Spleen (tissue), 11 donors: ENCODE measurements at regions not wholly inside any gene's neighbourhood (a gene's known extent, or its start where the extent isn't known, plus 50 kb on each side); places are given as distances from the start of the nearest gene placed in this dataset.

ENCODE experiments used
- DNase-seq: peaks from one replicate; pipeline ENCODE4 v3.0.0-alpha.2; 2020
- H3K27ac ChIP-seq, 8 donors: fragments of 200-600 bp; sonication (generic) in 7 of 8; 1 replicate in 4 of 8; 2 replicates in 4 of 8; pipeline versions ENCODE4 v1.5.0 to v1.8.0; 2016 to 2021; ENCODE audit warnings: inconsistent platforms in 4 of 8, mild to moderate bottlenecking in 4 of 8, moderate library complexity in 1 of 8
- H3K27me3 ChIP-seq, 7 donors: fragments of 200-600 bp; sonication (generic) in 6 of 7; replicated peaks in 1 of 7; 1 replicate in 4 of 7; 2 replicates in 3 of 7; pipeline versions ENCODE4 v1.5.0 to v1.8.0; 2016 to 2021; ENCODE audit warnings: inconsistent platforms in 3 of 7, mild to moderate bottlenecking in 1 of 7
- H3K36me3 ChIP-seq, 6 donors: fragments of 200-600 bp; sonication (generic) in 5 of 6; 1 replicate in 4 of 6; 2 replicates in 2 of 6; pipeline versions ENCODE4 v1.5.0 to v1.8.0; 2016 to 2021; ENCODE audit warnings: inconsistent platforms in 2 of 6
- H3K4me1 ChIP-seq, 6 donors: fragments of 200-600 bp; sonication (generic) in 5 of 6; 1 replicate in 3 of 6; 2 replicates in 3 of 6; pipeline versions ENCODE4 v1.5.0 to v1.8.0; 2016 to 2021; ENCODE audit warnings: inconsistent platforms in 3 of 6
- H3K4me3 ChIP-seq, 8 donors: fragments of 200-600 bp; sonication (generic) in 7 of 8; 1 replicate in 4 of 8; 2 replicates in 4 of 8; pipeline versions ENCODE4 v1.5.0 to v1.8.0; 2016 to 2021; ENCODE audit warnings: inconsistent platforms in 4 of 8, mild to moderate bottlenecking in 4 of 8, moderate library complexity in 2 of 8
- H3K9me3 ChIP-seq, 8 donors: fragments of 200-600 bp; sonication (generic) in 7 of 8; 1 replicate in 4 of 8; 2 replicates in 4 of 8; pipeline versions ENCODE4 v1.5.0 to v1.8.0; 2016 to 2021; ENCODE audit warnings: inconsistent platforms in 4 of 8
- POLR2A ChIP-seq, 3 donors: fragments of 450-650 bp; IDR thresholded peaks; one replicate each; pipeline ENCODE4 v1.5.1; 2017; ENCODE audit warnings: antibody characterized with exemption in 3 of 3, mild to moderate bottlenecking in 1 of 3
- POLR2AphosphoS5 ChIP-seq, 3 donors: sonication (generic); formaldehyde crosslinking; IDR thresholded peaks; one replicate each; pipeline ENCODE4 v1.5.1; 2017; ENCODE audit warnings: antibody characterized with exemption in 3 of 3
- WGBS, 5 donors: extraction: QIAGEN DNeasy Blood & Tissue Kit in 3 of 5; methylation state at CpG; one replicate each; pipeline versions ENCODE4 v1.1.5 to v1.1.7; 2013 to 2018; 5-methylcytosine and 5-hydroxymethylcytosine counted together
- intact Hi-C: fragments of 100-400 bp; cut with DNase I; formaldehyde crosslinking; loops from one replicate; pipeline ENCODE4 v1.15.0; 2023; ENCODE audit warnings: low total_unique reads
- TF ChIP-seq, protein P1 (sequence below), 11 experiments: fragments of 200-600 bp in 7 of 11; fragments of 450-650 bp in 4 of 11; sonication (generic) in 4 of 11; IDR thresholded peaks in 8 of 11; conservative IDR thresholded peaks in 3 of 11; 1 replicate in 7 of 11; 2 replicates in 4 of 11; pipeline versions ENCODE4 v1.4.0 to v1.8.0; 2016 to 2021; ENCODE audit warnings: antibody characterized with exemption in 11 of 11, inconsistent platforms in 4 of 11, mild to moderate bottlenecking in 1 of 11
- donor health status: healthy with polysubstance abuse.
- donor health status: DM: no; HTN: no; CAD: no; lungs with moderate emphysema.
- donor health status: DM: no; HTN: no; CAD: no.
- donor health status: Bipolar disorder and iron deficiency.
- donor health status: healthy.
- donor health status: DM: no; HTN: no; CAD: no.
- donor health status: DM: yes; HTN: yes; CAD: no.

DNA sequence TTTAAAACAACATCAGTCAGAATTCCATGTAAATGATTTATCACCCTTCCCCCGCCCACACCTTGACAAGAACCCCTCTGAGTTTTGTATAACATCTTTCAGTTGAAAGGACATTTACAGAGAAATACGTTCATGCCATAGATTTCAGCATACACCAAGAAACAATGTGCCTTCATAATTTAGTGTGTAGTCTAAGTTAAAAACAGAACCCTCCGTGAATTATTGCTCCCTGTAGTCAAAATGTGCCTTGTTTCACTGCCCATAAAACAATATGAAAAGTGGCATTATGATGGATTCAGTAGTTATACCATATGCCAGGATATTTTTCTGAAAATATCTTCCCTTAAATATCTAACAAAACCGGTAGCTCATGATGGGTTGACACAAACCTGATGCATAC, 953.9 kb downstream of the GBE1 start:
- Histone ChIP-seq H3K27me3 (no peaks in the 10 kb centered on the region), H3K4me3 (no peak overlapping the region), H3K36me3 (no peaks in the 10 kb centered on the region), H3K4me1 (no peaks in the 10 kb centered on the region), H3K27ac (no peak overlapping the region), H3K9me3 (peaks cover 0 to 8% (median 0%) of the 10 kb centered on the region in 8 donors)
- WGBS, 5 donors = 68 to 86% (median 79%) methylated on average over 4 of the region's 4 CpGs
- no peak for DNase-seq
- intact Hi-C loops = no loop called here
- TF ChIP-seq POLR2A (IDR thresholded peaks at IDR 0.05) (no peak), POLR2AphosphoS5 (IDR thresholded peaks at IDR 0.05) (no peak)
- TF ChIP-seq, protein P1, sequence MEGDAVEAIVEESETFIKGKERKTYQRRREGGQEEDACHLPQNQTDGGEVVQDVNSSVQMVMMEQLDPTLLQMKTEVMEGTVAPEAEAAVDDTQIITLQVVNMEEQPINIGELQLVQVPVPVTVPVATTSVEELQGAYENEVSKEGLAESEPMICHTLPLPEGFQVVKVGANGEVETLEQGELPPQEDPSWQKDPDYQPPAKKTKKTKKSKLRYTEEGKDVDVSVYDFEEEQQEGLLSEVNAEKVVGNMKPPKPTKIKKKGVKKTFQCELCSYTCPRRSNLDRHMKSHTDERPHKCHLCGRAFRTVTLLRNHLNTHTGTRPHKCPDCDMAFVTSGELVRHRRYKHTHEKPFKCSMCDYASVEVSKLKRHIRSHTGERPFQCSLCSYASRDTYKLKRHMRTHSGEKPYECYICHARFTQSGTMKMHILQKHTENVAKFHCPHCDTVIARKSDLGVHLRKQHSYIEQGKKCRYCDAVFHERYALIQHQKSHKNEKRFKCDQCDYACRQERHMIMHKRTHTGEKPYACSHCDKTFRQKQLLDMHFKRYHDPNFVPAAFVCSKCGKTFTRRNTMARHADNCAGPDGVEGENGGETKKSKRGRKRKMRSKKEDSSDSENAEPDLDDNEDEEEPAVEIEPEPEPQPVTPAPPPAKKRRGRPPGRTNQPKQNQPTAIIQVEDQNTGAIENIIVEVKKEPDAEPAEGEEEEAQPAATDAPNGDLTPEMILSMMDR (IDR thresholded peaks at IDR 0.05 in 8 of 11, conservative IDR thresholded peaks at IDR 0.05 in 3 of 11) = no peak

DNA sequence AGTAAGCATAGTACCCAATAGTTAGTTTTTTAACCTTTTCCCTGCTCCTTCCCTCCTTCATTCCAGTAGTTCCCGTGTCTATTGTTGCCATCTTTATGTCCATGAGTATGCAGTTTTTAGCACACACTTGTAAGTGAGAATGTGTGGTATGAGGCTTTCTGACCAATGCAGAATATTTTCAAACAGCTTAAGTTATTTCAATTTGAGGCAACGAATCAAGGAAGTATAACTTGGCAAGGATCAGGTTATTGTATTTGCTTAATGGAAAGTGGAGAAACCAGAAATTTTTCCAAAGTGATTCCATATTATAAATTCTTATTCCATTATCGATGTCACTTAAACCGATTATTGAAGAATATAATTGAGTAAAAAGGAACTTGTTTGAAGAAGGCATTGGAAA, 954.8 kb downstream of the GBE1 start:
- no peaks in the 10 kb centered on the region for H3K4me1 ChIP-seq
- WGBS, 5 donors = 68 to 76% (median 71%) methylated on average over 4 of the region's 4 CpGs
- H3K27me3 ChIP-seq = no peaks in the 10 kb centered on the region
- H3K27ac ChIP-seq = no peak overlapping the region
- no peak for TF ChIP-seq POLR2AphosphoS5 (IDR thresholded peaks at IDR 0.05)
- no peak for TF ChIP-seq POLR2A (IDR thresholded peaks at IDR 0.05)
- TF ChIP-seq, protein P1 (IDR thresholded peaks at IDR 0.05 in 8 of 11, conservative IDR thresholded peaks at IDR 0.05 in 3 of 11) = no peak
- no peak for DNase-seq
- H3K4me3 ChIP-seq = no peak overlapping the region
- H3K36me3 ChIP-seq = no peaks in the 10 kb centered on the region
- intact Hi-C loops = no loop called here
- H3K9me3 ChIP-seq = peaks cover 0 to 8% (median 0%) of the 10 kb centered on the region in 8 donors

DNA sequence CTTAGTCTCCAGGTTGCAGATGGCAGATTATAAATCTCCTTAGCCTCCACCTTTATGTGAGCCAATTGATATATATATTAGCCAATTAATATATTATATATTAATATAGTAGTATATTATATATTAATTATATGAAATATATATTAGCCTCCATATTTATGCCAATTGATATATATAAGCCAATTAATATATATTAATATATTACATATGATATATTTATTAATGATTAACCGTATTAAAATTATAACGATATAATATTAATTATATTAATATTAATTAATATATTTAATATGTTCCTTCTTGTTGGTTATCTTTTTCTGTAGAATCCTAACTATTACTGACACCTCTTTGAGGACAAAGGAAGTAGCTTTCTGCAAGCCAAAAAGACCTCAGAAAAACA, 972.5 kb downstream of the GBE1 start:
- H3K27me3 ChIP-seq = no peaks in the 10 kb centered on the region
- peaks cover 0 to 24% (median 7%) of the 10 kb centered on the region in 8 donors for H3K9me3 ChIP-seq
- WGBS, 5 donors = 93 to 96% (median 96%) methylated on average over 2 of the region's 2 CpGs
- no peak for DNase-seq
- H3K4me3 ChIP-seq = no peak overlapping the region
- TF ChIP-seq POLR2AphosphoS5 (IDR thresholded peaks at IDR 0.05) = no peak
- TF ChIP-seq, protein P1 (IDR thresholded peaks at IDR 0.05 in 8 of 11, conservative IDR thresholded peaks at IDR 0.05 in 3 of 11) = no peak
- no peak for TF ChIP-seq POLR2A (IDR thresholded peaks at IDR 0.05)
- intact Hi-C loops = no loop called here
- no peaks in the 10 kb centered on the region for H3K36me3 ChIP-seq
- H3K27ac ChIP-seq = no peak overlapping the region
- H3K4me1 ChIP-seq = no peaks in the 10 kb centered on the region

DNA sequence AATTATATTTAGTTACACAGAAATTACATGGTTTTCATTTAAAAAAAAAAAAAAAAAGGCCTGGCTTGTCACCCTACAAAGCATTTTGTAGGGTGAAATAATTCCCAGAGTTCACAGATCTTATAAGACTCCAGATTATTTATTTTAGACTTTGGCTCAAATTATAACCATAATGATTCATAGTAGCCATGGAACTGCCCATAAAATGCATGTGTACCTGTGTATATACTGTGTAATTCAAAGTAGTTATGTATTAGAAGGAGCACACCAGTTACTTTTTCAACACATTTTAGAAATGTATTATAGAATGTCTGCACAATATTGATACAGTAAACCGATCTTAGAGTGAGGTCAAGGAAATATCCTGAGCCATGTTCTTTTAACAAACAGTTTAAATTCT, 975.6 kb downstream of the GBE1 start:
- no peak overlapping the region for H3K4me3 ChIP-seq
- intact Hi-C loops = no loop called here
- H3K9me3 ChIP-seq = peaks cover 0 to 20% (median 2%) of the 10 kb centered on the region in 8 donors
- no peak overlapping the region for H3K27ac ChIP-seq
- TF ChIP-seq POLR2AphosphoS5 (IDR thresholded peaks at IDR 0.05) = no peak
- WGBS, 5 donors = 74 to 87% (median 78%) methylated on average over 1 of the region's 1 CpG
- H3K27me3 ChIP-seq = no peaks in the 10 kb centered on the region
- no peaks in the 10 kb centered on the region for H3K36me3 ChIP-seq
- no peak for DNase-seq
- no peaks in the 10 kb centered on the region for H3K4me1 ChIP-seq

DNA sequence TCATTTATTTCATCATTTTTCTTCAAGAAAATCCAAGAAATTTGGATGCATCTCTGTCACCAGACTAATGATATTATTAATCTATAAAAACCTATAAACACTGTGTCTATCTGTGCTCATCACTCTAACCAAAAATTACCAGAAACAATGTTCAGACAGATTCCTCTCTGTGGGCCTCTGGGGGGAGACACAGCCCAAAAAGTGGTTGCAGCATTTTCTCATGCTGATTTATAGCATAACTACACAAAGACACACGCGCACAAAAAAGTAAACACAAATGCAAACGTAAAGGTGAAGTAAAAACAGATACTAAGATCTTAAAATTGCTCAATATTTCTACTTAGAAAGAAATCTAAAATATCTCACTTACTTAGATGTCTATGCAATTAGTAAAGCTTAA, 976.0 kb downstream of the GBE1 start:
- no peaks in the 10 kb centered on the region for H3K27me3 ChIP-seq
- no peak overlapping the region for H3K4me3 ChIP-seq
- TF ChIP-seq POLR2A (IDR thresholded peaks at IDR 0.05) = no peak
- TF ChIP-seq, protein P1 (IDR thresholded peaks at IDR 0.05 in 8 of 11, conservative IDR thresholded peaks at IDR 0.05 in 3 of 11) = no peak
- TF ChIP-seq POLR2AphosphoS5 (IDR thresholded peaks at IDR 0.05) = no peak
- no peak for DNase-seq
- no peaks in the 10 kb centered on the region for H3K36me3 ChIP-seq
- intact Hi-C loops = no loop called here
- H3K9me3 ChIP-seq = peaks cover 0 to 18% (median 2%) of the 10 kb centered on the region in 8 donors
- H3K4me1 ChIP-seq = no peaks in the 10 kb centered on the region
- 60 to 82% (median 66%) methylated on average over 3 of the region's 3 CpGs for WGBS, 5 donors
- H3K27ac ChIP-seq = no peak overlapping the region
